HCT116 (cell line): ENCODE measurements at regions not wholly inside any gene's neighbourhood (a gene's known extent, or its start where the extent isn't known, plus 50 kb on each side); places are given as distances from the start of the nearest gene placed in this dataset.

Experiments
- ATAC-seq: fragments of 200-7000 bp; cut with Tn5 transposase; 2 replicates; pipeline ENCODE4 v1.9.1; 2020; ENCODE audit warnings: mild to moderate bottlenecking, moderate library complexity
- BruUV-seq: library from RNA; stranded (reverse); fragments of 400-500 nt; replicated peaks from 2 replicates; lab custom pipeline; 2021; lab: Mats Ljungman, UMichigan
- CTCF ChIA-PET: fragments of 300-600 bp; sonication (Branson Sonifier 250); formaldehyde crosslinking; loops from one replicate; lab custom pipeline; 2021; ENCODE audit warnings: antibody characterized with exemption; lab: Charles Lee
- POLR2A ChIA-PET: fragments of 300-600, 350-600 bp; sonication (Branson Sonifier 250); formaldehyde crosslinking; loops from one replicate; lab custom pipeline; 2021; ENCODE audit warnings: antibody characterized with exemption; lab: Charles Lee
- RAD21 ChIA-PET, 2 experiments: fragments of 300-600 bp; sonication (Branson Sonifier 250); formaldehyde crosslinking; loops; one replicate each; lab custom pipeline; 2023; ENCODE audit warnings: low total read pairs in 2 of 2; ENCODE audit not compliant: uncharacterized antibody in 2 of 2, unreplicated experiment in 2 of 2, low non-redundant PET in 1 of 2; lab: Charles Lee
- DNase-seq: peaks from one replicate; pipeline ENCODE4 v3.0.0-alpha.2; 2010; ENCODE audit warnings: low read depth, low spot score
- H2AFZ ChIP-seq: fragments of 200-600 bp; shearing (Covaris generic), sonication (generic); 2 replicates; pipeline ENCODE4 v1.6.1; 2017; ENCODE audit warnings: low read depth, mixed run types, mixed read lengths, antibody characterized with exemption, low read length; ENCODE audit not compliant: poor library complexity, severe bottlenecking
- H3K27ac ChIP-seq: 2 replicates; pipeline ENCODE4 v1.5.1; 2012; ENCODE audit warnings: low read depth, low read length
- H3K27me3 ChIP-seq: fragments of 200-600 bp; sonication (generic); 2 replicates; pipeline ENCODE4 v1.6.1; 2016; ENCODE audit warnings: mixed run types, low read length, mixed read lengths; ENCODE audit not compliant: insufficient read depth
- H3K36me3 ChIP-seq, 2 experiments: fragments of 200-500 bp in 1 of 2; fragments of 200-600 bp in 1 of 2; sonication (Bioruptor generic) in 1 of 2; sonication (generic) in 1 of 2; 2 replicates each; pipeline versions ENCODE4 v1.5.1 to v1.6.1; 2014 to 2016; ENCODE audit warnings: low read length in 2 of 2, inconsistent platforms in 1 of 2, mixed read lengths in 1 of 2, mixed run types in 1 of 2; ENCODE audit not compliant: insufficient read depth in 2 of 2, control insufficient read depth in 1 of 2
- H3K4me1 ChIP-seq, 2 experiments: fragments of 200-600 bp in 1 of 2; sonication (generic) in 1 of 2; 2 replicates each; pipeline versions ENCODE4 v1.5.1 to v1.6.1; 2012 to 2017; ENCODE audit warnings: low read length in 2 of 2, inconsistent platforms in 1 of 2, mild to moderate bottlenecking in 1 of 2, mixed read lengths in 1 of 2, mixed run types in 1 of 2, moderate library complexity in 1 of 2; ENCODE audit not compliant: insufficient read depth in 2 of 2, control insufficient read depth in 1 of 2
- H3K4me2 ChIP-seq: fragments of 200-600 bp; sonication (generic); 2 replicates; pipeline ENCODE4 v1.6.1; 2017; ENCODE audit warnings: mixed run types, low read length, mixed read lengths
- H3K4me3 ChIP-seq, 2 experiments: fragments of 200-600 bp in 1 of 2; sonication (generic) in 1 of 2; replicated peaks in 1 of 2; 2 replicates each; pipeline ENCODE4 v1.5.1; 2011 to 2016; ENCODE audit warnings: low read length in 2 of 2, control low read depth in 1 of 2, low read depth in 1 of 2, mild to moderate bottlenecking in 1 of 2, mixed read lengths in 1 of 2, mixed run types in 1 of 2
- H3K79me2 ChIP-seq: fragments of 200-600 bp; sonication (generic); 2 replicates; pipeline ENCODE4 v1.6.1; 2017; ENCODE audit warnings: mild to moderate bottlenecking, mixed run types, low read length, moderate library complexity, mixed read lengths; ENCODE audit not compliant: insufficient read depth
- H3K9ac ChIP-seq: fragments of 200-600 bp; sonication (generic); 2 replicates; pipeline ENCODE4 v1.6.1; 2016; ENCODE audit warnings: low read length, mixed read lengths
- H3K9me2 ChIP-seq: fragments of 200-600 bp; sonication (generic), shearing (Covaris generic); 2 replicates; pipeline ENCODE4 v1.6.1; 2017; ENCODE audit warnings: mixed run types, mild to moderate bottlenecking, moderate library complexity; ENCODE audit not compliant: insufficient read depth
- H3K9me3 ChIP-seq, 2 experiments: fragments of 200-500 bp in 1 of 2; fragments of 200-600 bp in 1 of 2; sonication (Bioruptor generic) in 1 of 2; sonication (generic) in 1 of 2; 2 replicates each; pipeline ENCODE4 v1.6.1; 2014 to 2017; ENCODE audit warnings: low read length in 2 of 2, mixed read lengths in 2 of 2, inconsistent platforms in 1 of 2, low read depth in 1 of 2, mild to moderate bottlenecking in 1 of 2, mixed run types in 1 of 2, moderate library complexity in 1 of 2; ENCODE audit not compliant: control insufficient read depth in 1 of 2, insufficient read depth in 1 of 2
- H4K20me1 ChIP-seq: fragments of 200-600 bp; sonication (generic), shearing (Covaris generic); 2 replicates; pipeline ENCODE4 v1.6.1; 2017; ENCODE audit warnings: mixed run types, mild to moderate bottlenecking, moderate library complexity; ENCODE audit not compliant: insufficient read depth
- CBX3 ChIP-seq: IDR thresholded peaks from 2 replicates; pipeline ENCODE4 v1.6.1; 2012; ENCODE audit warnings: low read depth
- EGR1 ChIP-seq: IDR thresholded peaks from 2 replicates; pipeline ENCODE4 v1.6.1; 2012; ENCODE audit warnings: low read depth
- ELF1 ChIP-seq: IDR thresholded peaks from 2 replicates; pipeline ENCODE4 v1.6.1; 2012; ENCODE audit warnings: low read depth, borderline replicate concordance
- EZH2phosphoT487 ChIP-seq: fragments of 200-600 bp; IDR thresholded peaks from 2 replicates; pipeline ENCODE4 v1.6.1; 2018; ENCODE audit warnings: antibody characterized with exemption, borderline replicate concordance
- FOSL1 ChIP-seq: IDR thresholded peaks from 2 replicates; pipeline ENCODE4 v1.6.1; 2012; ENCODE audit warnings: low read depth
- POLR2A ChIP-seq: IDR thresholded peaks from 2 replicates; pipeline ENCODE4 v1.7.0; 2011; ENCODE audit warnings: borderline replicate concordance; ENCODE audit not compliant: insufficient read depth, insufficient read length; ENCODE audit errors: extremely low read depth
- POLR2AphosphoS5 ChIP-seq: IDR thresholded peaks from 2 replicates; pipeline ENCODE4 v1.6.1; 2011; ENCODE audit warnings: mild to moderate bottlenecking, low read depth, low read length, moderate library complexity
- RAD21 ChIP-seq: IDR thresholded peaks from 2 replicates; pipeline ENCODE4 v1.6.1; 2012; ENCODE audit warnings: low read depth, mild to moderate bottlenecking
- SP1 ChIP-seq: IDR thresholded peaks from 2 replicates; pipeline ENCODE4 v1.6.1; 2012; ENCODE audit warnings: low read depth
- TCF7L2 ChIP-seq: IDR thresholded peaks from 2 replicates; pipeline ENCODE4 v1.7.0; 2011; ENCODE audit warnings: borderline replicate concordance, inconsistent platforms; ENCODE audit not compliant: insufficient read depth, insufficient read length; ENCODE audit errors: extremely low read depth
- YY1 ChIP-seq: IDR thresholded peaks from 2 replicates; pipeline ENCODE4 v1.6.1; 2011; ENCODE audit warnings: low read length, low read depth, moderate library complexity, mild to moderate bottlenecking; ENCODE audit not compliant: insufficient replicate concordance; ENCODE audit errors: extremely low read depth
- ZFX ChIP-seq: fragments of 450-650 bp; IDR thresholded peaks from 2 replicates; pipeline ENCODE4 v1.6.1; 2017
- intact Hi-C: fragments of 100-400 bp; cut with micrococcal nuclease; formaldehyde crosslinking; loops from 2 replicates; pipeline ENCODE4 v1.10.0; 2022
- TF ChIP-seq, protein P1 (sequence below): IDR thresholded peaks from 2 replicates; pipeline ENCODE4 v1.6.1; 2012
- TF ChIP-seq, protein P2 (sequence below): IDR thresholded peaks from 2 replicates; pipeline ENCODE4 v1.6.1; 2012
- TF ChIP-seq, protein P3 (sequence below), 3 experiments: fragments of 200-600 bp in 1 of 3; sonication (generic) in 1 of 3; IDR thresholded peaks in 2 of 3; conservative IDR thresholded peaks in 1 of 3; 2 replicates each; pipeline ENCODE4 v1.5.1; 2012 to 2017; ENCODE audit warnings: low read depth in 2 of 3, low read length in 2 of 3, antibody characterized with exemption in 1 of 3, borderline replicate concordance in 1 of 3, control low read depth in 1 of 3, mild to moderate bottlenecking in 1 of 3, mixed read lengths in 1 of 3, mixed run types in 1 of 3, moderate library complexity in 1 of 3; ENCODE audit not compliant: insufficient read depth in 1 of 3

DNA sequence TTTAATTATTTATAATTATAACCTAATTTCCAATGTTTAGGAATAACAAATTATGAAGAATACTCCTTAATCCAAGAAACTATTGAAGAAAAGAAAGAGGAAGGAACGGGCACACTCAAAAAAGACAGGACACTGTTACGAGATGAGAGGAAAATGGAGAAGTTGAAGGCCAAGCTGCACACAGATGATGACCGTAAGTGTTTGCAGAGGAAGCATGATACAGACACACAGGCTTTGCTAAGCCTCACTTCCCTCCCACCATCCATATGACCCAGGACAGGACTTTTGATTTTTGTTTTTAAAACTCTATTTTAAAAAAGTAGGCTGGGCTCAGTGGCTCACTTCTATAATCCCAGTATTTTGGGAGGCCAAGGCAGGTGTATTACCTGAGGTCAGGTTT, 389.4 kb upstream of the TPM1 start:
- ChIA-PET RAD21 (no interaction called here), POLR2A (no interaction called here), CTCF (no interaction called here)
- intact Hi-C loops: no loop called here
- H3K9me3 ChIP-seq: no peaks in the 10 kb centered on the region
- H3K27me3 ChIP-seq: no peaks in the 10 kb centered on the region
- H3K79me2 ChIP-seq: no peaks in the 10 kb centered on the region
- no peak overlapping the region for H3K4me2 ChIP-seq
- no peaks in the 10 kb centered on the region for H3K9me2 ChIP-seq
- TF ChIP-seq POLR2A (no peak), POLR2AphosphoS5 (no peak), SP1 (no peak), EZH2phosphoT487 (no peak), ELF1 (no peak), YY1 (no peak), RAD21 (no peak), FOSL1 (no peak), CBX3 (no peak), TCF7L2 (no peak), ZFX (no peak), EGR1 (no peak)
- TF ChIP-seq, protein P1, sequence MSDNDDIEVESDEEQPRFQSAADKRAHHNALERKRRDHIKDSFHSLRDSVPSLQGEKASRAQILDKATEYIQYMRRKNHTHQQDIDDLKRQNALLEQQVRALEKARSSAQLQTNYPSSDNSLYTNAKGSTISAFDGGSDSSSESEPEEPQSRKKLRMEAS: no peak
- TF ChIP-seq, protein P2, sequence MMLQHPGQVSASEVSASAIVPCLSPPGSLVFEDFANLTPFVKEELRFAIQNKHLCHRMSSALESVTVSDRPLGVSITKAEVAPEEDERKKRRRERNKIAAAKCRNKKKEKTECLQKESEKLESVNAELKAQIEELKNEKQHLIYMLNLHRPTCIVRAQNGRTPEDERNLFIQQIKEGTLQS: no peak
- TF ChIP-seq, protein P3, sequence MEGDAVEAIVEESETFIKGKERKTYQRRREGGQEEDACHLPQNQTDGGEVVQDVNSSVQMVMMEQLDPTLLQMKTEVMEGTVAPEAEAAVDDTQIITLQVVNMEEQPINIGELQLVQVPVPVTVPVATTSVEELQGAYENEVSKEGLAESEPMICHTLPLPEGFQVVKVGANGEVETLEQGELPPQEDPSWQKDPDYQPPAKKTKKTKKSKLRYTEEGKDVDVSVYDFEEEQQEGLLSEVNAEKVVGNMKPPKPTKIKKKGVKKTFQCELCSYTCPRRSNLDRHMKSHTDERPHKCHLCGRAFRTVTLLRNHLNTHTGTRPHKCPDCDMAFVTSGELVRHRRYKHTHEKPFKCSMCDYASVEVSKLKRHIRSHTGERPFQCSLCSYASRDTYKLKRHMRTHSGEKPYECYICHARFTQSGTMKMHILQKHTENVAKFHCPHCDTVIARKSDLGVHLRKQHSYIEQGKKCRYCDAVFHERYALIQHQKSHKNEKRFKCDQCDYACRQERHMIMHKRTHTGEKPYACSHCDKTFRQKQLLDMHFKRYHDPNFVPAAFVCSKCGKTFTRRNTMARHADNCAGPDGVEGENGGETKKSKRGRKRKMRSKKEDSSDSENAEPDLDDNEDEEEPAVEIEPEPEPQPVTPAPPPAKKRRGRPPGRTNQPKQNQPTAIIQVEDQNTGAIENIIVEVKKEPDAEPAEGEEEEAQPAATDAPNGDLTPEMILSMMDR (IDR thresholded peaks at IDR 0.05 in 2 of 3, conservative IDR thresholded peaks at IDR 0.05 in 1 of 3; ENCODE audit: borderline replicate concordance in 1 of 3, insufficient read depth in 1 of 3, low read depth in 2 of 3, low read length in 2 of 3): no peak
- H3K4me1 ChIP-seq: peaks cover 0 to 6% of the 10 kb centered on the region in 2 experiments; a peak in 3 of 4 replicates
- no peaks in the 10 kb centered on the region for H4K20me1 ChIP-seq
- no peak for DNase-seq
- BruUV-seq: no TSS peak
- H3K9ac ChIP-seq: no peak overlapping the region
- no peak overlapping the region for H3K4me3 ChIP-seq
- no peak overlapping the region for H2AFZ ChIP-seq
- no peak for ATAC-seq
- H3K36me3 ChIP-seq: no peaks in the 10 kb centered on the region
- no peak overlapping the region for H3K27ac ChIP-seq
